Skeletal muscle satellite cell (primary cell): ENCODE measurements at regions not wholly inside any gene's neighbourhood (a gene's known extent, or its start where the extent isn't known, plus 50 kb on each side); places are given as distances from the start of the nearest gene placed in this dataset.

Experiments
- H3K27me3 ChIP-seq: 2 replicates; pipeline ENCODE4 v1.7.0; 2013; ENCODE audit warnings: low read length; ENCODE audit not compliant: control insufficient read depth, insufficient read depth
- H3K36me3 ChIP-seq: 2 replicates; pipeline ENCODE4 v1.7.0; 2013; ENCODE audit warnings: mild to moderate bottlenecking, control low read depth, low read length; ENCODE audit not compliant: insufficient read depth
- H3K4me1 ChIP-seq: 2 replicates; pipeline ENCODE4 v1.7.0; 2013; ENCODE audit warnings: low read length; ENCODE audit not compliant: control insufficient read depth, insufficient read depth
- H3K4me2 ChIP-seq: 2 replicates; pipeline ENCODE4 v1.7.0; 2013; ENCODE audit warnings: mild to moderate bottlenecking, low read length
- H3K4me3 ChIP-seq: 2 replicates; pipeline ENCODE4 v1.7.0; 2013; ENCODE audit warnings: low read length
- H3K9ac ChIP-seq: 2 replicates; pipeline ENCODE4 v1.7.0; 2013; ENCODE audit warnings: mild to moderate bottlenecking, low read depth, low read length, moderate library complexity
- H3K9me3 ChIP-seq: replicated peaks from 2 replicates; pipeline ENCODE4 v1.7.0; 2013; ENCODE audit warnings: mild to moderate bottlenecking, control low read depth, low read length

DNA sequence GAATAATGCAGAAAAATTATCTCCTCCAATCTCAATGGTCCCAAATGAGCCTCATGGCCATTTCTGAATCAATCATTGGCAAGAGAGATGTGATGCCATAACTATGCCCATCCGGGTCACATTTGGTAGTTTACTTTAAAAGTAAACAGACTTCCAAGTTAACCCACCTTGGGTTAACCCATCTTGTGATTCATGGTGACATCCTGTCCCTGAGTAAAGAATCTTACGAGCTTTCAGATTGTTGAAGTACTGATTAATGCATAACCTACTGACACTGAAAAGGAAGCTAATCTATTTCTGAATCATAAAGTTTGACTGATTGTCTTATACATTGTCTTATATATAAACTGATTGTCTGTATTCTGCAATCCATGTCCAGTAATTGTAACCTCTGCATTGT is 467.2 kb upstream of the AGTR1 start:
- Histone ChIP-seq H3K9me3 (no peaks in the 10 kb centered on the region), H3K9ac (no peak overlapping the region), H3K36me3 (no peaks in the 10 kb centered on the region), H3K27me3 (no peaks in the 10 kb centered on the region), H3K4me3 (no peak overlapping the region), H3K4me1 (no peaks in the 10 kb centered on the region), H3K4me2 (no peak overlapping the region)

DNA sequence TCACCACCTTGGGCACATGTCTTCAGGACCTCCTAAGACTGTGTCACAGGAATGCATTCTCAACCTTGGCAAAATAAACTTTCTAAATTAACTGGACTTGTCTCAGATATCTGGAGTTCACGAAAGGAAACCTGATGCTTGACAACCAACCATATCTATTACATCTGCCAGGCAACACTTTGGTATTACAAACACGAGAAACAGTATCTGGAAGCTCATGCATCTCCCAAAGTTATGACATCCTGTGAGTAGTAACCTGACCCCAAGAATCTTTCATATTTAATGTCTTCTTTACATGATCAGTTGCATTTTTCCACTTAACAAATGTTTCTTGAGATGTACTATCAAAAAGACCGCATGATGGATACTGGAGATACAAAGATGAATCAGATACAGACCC is 465.3 kb upstream of the AGTR1 start:
- Histone ChIP-seq H3K27me3 (no peaks in the 10 kb centered on the region), H3K9ac (no peak overlapping the region), H3K36me3 (no peaks in the 10 kb centered on the region), H3K9me3 (no peaks in the 10 kb centered on the region), H3K4me3 (no peak overlapping the region), H3K4me2 (no peak overlapping the region), H3K4me1 (no peaks in the 10 kb centered on the region)

DNA sequence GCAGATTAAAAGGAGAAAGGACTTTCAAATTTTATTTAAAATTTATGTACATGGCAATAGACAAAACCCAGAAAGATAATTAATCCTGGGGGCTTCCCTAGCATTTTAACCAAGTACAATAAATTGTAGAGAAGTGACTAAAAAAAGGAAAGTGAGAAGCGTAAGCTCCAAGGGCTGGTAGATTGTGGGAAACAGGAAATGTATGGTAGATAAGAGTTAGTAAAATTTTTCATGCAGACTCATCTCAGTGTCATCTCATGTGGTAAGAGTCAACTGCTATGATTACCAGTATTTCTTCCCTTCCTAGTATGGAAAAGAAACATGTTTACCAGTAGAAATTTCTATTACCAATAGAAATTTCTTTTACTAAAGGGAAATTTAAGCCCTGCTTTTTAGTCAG is 464.3 kb upstream of the AGTR1 start:
- no peaks in the 10 kb centered on the region for H3K9me3 ChIP-seq
- no peak overlapping the region for H3K4me2 ChIP-seq
- H3K4me1 ChIP-seq, result no peaks in the 10 kb centered on the region
- H3K4me3 ChIP-seq, result no peak overlapping the region
- no peaks in the 10 kb centered on the region for H3K27me3 ChIP-seq
- no peaks in the 10 kb centered on the region for H3K36me3 ChIP-seq
- no peak overlapping the region for H3K9ac ChIP-seq

DNA sequence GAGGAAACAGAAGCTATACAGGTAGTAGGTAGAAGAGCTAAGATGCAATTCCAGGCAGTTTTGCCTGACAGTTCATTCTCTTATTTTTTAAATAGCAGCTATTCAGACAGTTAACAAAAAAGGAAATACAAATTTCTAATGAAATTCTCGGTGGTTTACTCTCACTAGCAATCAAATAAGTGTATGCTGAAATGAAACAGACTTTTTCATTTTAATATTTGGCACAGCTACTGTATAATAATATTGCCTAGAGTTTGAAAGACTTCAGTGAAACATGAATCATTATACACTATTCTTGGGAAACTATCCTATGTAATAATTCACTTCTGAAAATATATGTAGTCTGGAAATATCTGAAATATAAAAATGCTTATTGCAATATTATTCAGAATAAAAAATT is 463.2 kb upstream of the AGTR1 start:
- Histone ChIP-seq H3K9me3 (no peaks in the 10 kb centered on the region), H3K27me3 (no peaks in the 10 kb centered on the region), H3K4me1 (no peaks in the 10 kb centered on the region), H3K36me3 (no peaks in the 10 kb centered on the region), H3K4me2 (no peak overlapping the region), H3K9ac (no peak overlapping the region), H3K4me3 (no peak overlapping the region)

DNA sequence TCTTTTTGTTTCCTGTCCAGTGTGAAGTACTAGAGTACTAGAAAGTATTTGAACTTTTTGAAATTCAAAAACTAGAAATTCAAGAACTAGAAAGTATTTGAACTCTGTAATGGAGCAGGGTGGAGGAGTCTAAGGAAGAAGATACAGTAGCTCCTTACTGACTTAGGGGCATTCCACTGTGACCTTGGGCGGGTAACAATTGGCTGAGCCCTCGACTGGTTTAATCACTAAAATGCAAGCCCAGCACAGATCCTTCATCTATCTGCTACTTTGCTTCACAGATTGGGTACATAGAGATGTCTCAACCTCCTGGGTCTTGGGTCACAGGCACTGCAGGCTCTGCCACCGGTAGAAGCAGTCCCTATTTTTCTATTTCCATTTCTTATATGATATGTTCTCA is 462.1 kb upstream of the AGTR1 start:
- Histone ChIP-seq H3K4me2 (no peak overlapping the region), H3K9me3 (no peaks in the 10 kb centered on the region), H3K36me3 (no peaks in the 10 kb centered on the region), H3K9ac (no peak overlapping the region), H3K4me3 (no peak overlapping the region), H3K4me1 (no peaks in the 10 kb centered on the region), H3K27me3 (no peaks in the 10 kb centered on the region)

DNA sequence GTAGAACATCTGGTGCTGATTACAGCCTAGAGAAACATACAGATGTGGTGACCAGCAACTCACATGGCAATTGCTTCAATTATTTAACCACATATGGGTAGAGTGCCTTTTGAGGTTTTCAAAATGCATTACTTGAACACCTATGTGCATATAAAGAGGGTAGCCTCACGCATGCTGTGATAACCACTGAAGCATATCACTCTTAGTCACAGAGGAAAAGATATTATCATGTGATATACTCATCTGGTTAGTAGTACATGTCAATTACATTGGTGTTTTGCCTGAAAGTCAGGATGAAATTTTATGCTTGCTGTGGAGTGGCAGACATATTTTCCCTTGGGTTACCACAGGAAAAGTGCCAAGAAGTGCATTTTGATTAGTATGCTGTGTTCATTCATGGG is 459.3 kb upstream of the AGTR1 start:
- H3K4me1 ChIP-seq, result no peaks in the 10 kb centered on the region
- no peaks in the 10 kb centered on the region for H3K36me3 ChIP-seq
- H3K9ac ChIP-seq, result no peak overlapping the region
- no peak overlapping the region for H3K4me3 ChIP-seq
- H3K4me2 ChIP-seq, result no peak overlapping the region
- H3K27me3 ChIP-seq, result no peaks in the 10 kb centered on the region
- no peaks in the 10 kb centered on the region for H3K9me3 ChIP-seq

DNA sequence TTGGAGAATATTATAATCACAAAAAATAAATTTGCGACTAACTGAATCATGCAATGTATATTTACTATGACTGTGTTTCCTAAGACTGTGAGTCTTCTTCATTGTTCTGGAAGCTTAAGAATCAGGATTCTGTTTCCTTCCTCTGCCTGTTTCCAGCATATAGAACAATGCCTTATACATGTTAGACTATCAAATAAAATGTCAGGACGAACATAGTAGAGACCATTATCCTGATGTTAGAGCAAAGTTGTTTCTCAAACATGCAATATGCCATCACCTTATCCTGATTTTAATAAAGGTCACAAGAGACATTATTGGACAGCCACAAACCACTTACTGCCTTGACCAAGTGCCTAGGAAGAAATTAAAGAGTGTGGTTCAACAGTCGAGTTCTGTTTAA is 457.4 kb upstream of the AGTR1 start:
- H3K27me3 ChIP-seq, result no peaks in the 10 kb centered on the region
- H3K9me3 ChIP-seq, result no peaks in the 10 kb centered on the region
- no peak overlapping the region for H3K9ac ChIP-seq
- H3K36me3 ChIP-seq, result no peaks in the 10 kb centered on the region
- H3K4me1 ChIP-seq, result no peaks in the 10 kb centered on the region
- no peak overlapping the region for H3K4me2 ChIP-seq
- no peak overlapping the region for H3K4me3 ChIP-seq

DNA sequence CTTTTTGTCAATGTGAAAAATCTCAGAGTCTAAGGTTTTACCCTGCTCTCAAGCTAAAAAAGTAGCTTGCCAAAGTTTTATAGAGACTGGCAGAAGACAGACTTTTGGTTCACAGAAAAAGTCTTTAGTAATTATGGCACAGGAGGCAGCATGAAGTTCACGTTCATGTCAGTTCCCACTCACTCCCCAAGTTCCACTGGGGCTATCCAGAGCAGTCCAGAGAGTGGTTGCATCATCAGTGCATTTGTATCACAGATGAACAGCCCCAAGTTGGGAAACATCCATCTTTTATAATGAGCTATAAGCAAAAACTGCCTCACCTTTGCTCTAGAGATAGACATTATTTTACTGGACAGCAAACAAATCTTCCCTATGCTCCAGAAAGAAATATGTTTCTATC is 454.1 kb upstream of the AGTR1 start:
- Histone ChIP-seq H3K4me3 (no peak overlapping the region), H3K4me2 (no peak overlapping the region), H3K4me1 (no peaks in the 10 kb centered on the region), H3K9ac (no peak overlapping the region), H3K9me3 (no peaks in the 10 kb centered on the region), H3K36me3 (no peaks in the 10 kb centered on the region), H3K27me3 (no peaks in the 10 kb centered on the region)

DNA sequence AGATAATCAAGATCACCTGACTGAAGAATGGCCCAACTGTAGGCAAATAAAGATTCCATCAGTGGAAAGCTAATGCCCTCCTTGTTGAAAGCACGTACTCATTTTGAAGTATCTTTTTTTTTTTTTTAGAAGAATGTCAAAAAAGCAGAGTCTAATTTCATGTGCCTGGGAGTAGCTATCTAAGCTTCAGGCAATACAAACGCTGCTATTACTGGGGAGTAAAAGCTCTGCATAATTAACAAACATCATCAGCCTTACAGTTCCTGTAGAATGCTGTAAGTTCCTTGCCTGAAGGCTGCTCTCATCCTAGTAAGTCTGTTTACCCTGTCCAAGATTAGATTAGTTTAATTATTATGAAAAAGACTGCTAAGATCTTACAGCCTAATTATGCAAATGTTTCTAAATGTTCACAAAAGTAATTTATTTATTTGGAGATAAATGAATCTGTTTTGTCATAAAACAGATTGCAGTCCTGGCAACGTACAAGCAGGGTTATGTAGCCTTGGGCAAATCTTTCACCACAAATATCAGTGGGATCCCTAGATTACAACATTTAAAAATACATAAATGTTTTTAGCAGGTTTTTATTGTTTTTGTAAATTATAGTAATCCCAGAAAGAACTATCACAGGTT is 451.3 kb upstream of the AGTR1 start:
- Histone ChIP-seq H3K36me3 (no peaks in the 10 kb centered on the region), H3K27me3 (no peaks in the 10 kb centered on the region), H3K4me3 (no peak overlapping the region), H3K9me3 (no peaks in the 10 kb centered on the region), H3K9ac (no peak overlapping the region), H3K4me2 (no peak overlapping the region), H3K4me1 (no peaks in the 10 kb centered on the region)

DNA sequence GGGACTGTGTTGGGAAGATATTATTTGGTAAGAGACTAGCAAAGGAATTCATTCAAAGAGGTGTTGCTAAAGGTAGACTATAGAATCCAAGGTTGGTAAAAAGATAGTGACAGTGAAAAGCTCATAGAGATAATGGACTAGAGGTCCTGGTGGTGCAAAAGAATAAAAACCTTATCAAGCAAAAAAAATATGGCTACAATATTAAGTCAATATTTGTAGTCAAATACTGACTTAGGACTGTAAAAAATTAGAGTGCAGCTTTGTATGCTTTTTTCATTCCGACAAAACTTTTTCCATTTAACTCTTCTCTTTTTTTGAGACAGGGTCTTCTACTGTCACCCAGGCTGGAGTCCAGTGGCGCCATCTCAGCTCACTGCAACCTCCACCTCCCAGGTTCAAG is 444.0 kb upstream of the AGTR1 start:
- Histone ChIP-seq H3K4me2 (no peak overlapping the region), H3K4me1 (no peaks in the 10 kb centered on the region), H3K4me3 (no peak overlapping the region), H3K27me3 (no peaks in the 10 kb centered on the region), H3K9me3 (no peaks in the 10 kb centered on the region), H3K36me3 (no peaks in the 10 kb centered on the region), H3K9ac (no peak overlapping the region)

DNA sequence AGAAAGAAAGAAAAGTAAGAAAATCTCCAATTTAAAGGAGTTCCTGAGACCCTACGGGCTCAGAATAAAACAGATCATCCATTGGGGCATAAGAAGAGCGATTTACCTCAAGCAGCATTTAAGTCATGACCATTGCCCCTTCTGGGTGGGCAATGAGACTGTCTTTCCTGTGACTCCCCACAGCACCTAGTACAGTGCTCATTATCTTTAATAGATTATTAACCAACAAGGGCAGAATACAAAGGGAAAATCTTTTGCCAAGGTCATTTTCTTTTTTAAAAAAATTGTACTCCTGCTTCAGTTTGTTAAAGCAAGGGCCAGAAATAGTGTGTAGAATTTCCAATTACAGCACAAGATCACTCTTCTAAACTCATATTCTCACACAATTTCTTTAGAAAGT is 443.3 kb upstream of the AGTR1 start:
- H3K27me3 ChIP-seq, result no peaks in the 10 kb centered on the region
- H3K36me3 ChIP-seq, result no peaks in the 10 kb centered on the region
- H3K4me2 ChIP-seq, result no peak overlapping the region
- no peak overlapping the region for H3K4me3 ChIP-seq
- no peaks in the 10 kb centered on the region for H3K4me1 ChIP-seq
- H3K9ac ChIP-seq, result no peak overlapping the region
- H3K9me3 ChIP-seq, result no peaks in the 10 kb centered on the region

DNA sequence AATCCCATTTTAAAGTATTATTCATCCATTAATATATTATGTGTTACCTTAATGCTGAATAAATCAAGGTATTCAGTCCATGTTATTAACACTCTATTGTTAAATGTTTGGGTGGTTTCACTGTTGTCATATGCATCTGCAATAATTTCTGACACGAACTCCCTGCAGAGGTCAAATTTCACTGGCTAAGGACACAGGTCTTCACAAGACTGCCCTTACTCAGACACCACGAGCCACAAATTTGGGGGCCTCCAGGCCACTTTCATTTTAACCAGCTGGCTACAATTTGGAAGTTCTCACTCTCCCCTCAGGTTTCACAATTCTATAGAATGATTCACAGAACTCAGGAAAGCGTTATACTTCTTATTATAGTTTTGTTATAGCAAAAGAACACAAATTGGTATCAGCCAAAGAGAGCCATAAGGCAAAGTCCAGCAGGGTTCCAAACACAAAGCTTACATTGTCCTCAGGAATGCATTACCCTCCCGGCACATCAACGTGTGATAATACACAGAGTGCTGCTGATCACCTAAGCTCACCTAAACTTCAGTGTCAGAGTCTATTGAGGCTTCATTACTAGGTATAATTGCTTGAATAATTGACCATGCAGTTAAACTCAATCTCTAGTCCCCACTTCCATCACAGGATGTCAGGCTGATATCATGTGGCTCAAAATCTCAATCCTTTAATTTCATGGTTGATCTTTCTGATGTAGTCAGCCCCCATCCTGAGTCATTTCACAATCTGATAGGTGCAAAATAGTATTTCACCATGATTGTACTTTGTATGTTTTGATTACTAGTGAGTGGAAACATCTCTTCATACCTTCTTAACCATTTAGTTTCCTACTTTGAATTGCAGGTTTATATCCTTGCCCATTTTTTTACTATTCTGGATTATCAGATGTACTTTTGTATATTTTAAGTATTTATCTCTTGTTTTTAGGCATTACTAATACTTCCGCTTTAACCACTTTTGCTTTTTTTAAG is 441.4 kb upstream of the AGTR1 start:
- Histone ChIP-seq H3K36me3 (no peaks in the 10 kb centered on the region), H3K9me3 (no peaks in the 10 kb centered on the region), H3K4me1 (no peaks in the 10 kb centered on the region), H3K27me3 (no peaks in the 10 kb centered on the region), H3K4me2 (no peak overlapping the region), H3K4me3 (no peak overlapping the region), H3K9ac (no peak overlapping the region)
